ENCODE measurements at regions not wholly inside any gene's neighbourhood (a gene's known extent, or its start where the extent isn't known, plus 50 kb on each side); places are given as distances from the start of the nearest gene placed in this dataset.

DNA sequence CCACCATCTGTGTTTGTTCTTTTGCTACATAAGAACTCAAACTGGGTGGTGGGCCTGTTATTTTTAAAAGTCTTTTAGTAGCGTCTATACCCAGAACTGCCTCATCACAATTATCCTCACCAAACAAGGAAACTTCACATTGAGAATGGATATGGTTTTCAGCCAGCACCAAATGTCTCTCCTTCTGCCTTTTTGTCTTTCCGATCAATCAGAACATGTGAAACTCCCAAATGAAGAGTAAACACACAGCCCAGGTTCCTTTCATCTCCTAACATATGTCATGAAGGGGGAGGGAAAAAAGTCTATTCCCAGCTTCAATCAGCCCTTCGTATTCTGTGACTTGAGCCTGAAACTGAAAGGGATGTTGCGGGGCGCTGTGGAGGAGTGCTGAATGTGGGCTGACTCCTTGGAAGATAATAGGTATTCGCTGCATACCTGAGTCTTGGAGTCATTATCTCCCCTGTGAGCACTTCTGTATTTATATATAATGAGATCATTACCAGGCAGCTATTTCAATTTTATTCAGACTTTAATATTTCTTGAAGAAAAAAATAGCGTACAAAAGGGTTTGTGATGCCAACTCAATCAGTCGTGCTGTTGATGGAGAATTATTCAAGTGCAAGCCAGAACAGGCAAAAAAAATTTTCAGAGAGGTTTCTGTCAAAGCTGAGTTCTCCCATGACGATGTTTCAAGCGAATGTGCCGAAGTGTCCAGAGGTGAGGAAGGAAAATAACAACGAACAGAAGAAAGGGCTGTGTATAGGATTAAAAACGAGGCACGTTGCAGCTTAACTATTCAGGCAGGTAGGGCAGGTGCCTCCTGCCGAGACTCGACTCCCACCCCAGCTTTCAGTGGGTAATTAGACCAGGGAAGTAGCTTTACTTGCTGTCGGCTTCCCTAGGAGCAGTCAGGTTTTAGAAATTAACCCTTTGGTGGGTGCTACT is 163.9 kb upstream of the NOCT start:
- peak in 1 of 2 experiments; percentile 54 for DNase-seq

DNA sequence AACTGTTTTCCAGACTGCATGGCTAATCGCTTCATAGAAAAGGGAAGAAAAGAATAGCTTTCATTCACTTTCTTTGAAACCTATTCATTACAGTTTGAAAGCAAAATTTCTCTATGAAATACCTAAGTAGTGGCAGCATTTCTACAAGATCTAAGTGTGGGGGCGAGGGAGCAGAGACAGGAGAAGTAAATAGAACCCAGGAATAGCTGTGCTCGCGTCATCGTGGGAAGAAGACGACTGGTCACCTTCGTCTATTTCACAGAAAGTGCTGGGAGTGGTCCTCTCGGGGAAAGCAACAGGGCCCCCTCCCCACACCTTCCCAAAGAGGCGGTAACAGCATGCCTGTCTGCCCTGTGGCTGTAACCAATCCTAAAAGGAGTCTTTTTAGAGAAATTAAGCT is 169.9 kb upstream of the NOCT start:
- no peak for DNase-seq

DNA sequence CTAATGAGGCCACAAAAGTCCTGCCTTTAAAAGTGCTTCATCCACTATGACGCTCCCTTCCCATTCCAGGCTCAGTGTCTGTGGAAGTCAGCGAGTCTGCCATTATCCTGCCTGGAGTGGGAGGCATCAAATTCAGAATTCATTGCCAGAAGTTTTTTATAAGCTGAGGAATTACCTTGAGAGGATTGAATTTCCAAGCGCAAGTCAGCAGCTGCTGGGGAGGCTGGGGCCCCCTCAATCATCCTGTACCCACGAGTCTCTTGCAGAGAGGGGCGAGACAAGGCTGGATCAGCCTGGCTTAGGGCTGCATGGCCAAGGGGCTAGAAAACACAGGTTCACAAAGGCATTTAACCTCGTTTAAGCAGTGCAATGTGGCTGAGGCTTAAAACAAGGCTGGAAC is 170.5 kb upstream of the NOCT start:
- no peak for DNase-seq

- DNase-seq: no peak
Measured at GRCh38 chr4:138843616-138844015, 172.0 kb upstream of the NOCT start.

- no peak for DNase-seq
Measured at GRCh38 chr4:138841343-138841742, 174.2 kb upstream of the NOCT start.

- DNase-seq: no peak
Measured at GRCh38 chr4:138838251-138838650, 177.3 kb upstream of the NOCT start.

GRCh38 chr4:138835832-138836533 is 179.6 kb upstream of the NOCT start:
- peak in 1 of 2 experiments; percentile 59 for DNase-seq

DNA sequence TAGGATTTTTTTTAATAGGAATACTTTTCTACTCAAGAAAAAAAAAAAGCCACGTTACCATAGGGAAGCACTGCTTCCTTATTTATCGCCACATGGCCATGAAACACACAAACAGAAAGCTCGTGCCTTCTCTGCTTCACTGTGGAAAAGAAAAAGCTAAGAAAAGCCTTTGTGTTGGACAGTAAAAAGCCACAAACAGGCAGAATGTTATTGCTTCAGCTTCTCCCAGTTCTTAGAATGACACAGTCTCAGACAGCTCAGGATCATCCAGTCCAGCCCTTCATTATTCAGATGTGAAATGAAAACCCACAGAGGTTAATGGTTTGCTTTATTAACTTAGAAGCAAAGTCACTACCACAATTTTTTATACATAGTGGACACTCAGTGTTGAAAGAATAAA is 181.6 kb upstream of the NOCT start:
- no peak for DNase-seq

DNA sequence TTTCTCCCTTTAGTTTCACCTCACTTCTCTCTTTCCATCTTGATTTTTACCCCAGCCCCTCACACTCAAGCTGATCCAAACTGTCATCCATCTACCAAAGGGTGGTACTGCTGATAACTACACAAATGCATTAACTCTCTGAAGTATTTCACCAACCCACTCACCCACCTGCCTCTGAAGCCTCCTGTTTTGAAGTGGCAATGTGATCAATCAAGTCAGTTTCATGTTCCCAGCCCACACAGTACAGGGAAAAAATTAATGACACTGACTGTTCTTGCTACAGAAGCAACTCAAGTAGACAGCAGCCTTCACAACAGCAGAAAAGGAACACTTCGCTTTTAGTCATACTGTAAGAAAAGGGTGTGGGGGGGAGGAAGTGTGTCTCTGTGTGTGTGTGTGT is 183.0 kb upstream of the NOCT start:
- DNase-seq: no peak

DNA sequence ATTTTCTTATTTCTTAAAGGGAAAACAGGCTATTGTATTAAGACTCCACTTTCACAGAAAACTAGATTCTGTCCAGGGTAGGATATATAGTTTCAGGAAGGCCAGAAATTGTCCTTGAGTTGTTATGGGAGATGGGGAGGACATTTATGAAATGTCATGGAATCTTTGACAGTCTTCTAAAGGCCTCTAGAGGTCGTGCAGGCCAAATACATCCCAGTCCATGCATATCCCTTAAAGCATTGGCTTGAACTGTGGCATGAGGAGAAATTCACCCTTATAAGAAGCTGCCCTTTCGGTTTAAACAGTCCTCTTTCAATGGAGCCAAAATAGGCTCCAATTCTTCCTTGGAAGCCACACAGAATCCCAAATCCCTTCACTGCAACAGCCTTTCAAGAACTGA is 183.6 kb upstream of the NOCT start:
- no peak for DNase-seq

DNA sequence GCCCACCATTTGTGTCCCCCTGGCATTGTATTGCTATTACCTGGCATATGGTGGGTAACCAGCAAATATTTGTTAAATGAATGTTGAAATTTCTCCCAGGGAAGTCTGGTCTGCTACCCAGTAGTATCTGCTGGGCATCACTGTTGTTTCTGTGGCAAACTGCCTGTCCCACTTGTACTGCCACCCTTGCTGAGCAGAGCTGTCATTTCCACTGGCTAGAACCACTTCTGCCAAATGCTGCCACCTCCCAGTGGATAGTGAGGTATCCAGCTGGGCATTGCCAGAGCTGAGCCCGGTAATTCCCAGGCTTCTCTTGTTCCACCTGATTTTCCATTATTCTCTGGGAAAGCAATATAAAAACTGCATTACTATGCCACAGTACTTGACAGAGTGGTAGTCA is 186.7 kb upstream of the NOCT start:
- no peak for DNase-seq

DNA sequence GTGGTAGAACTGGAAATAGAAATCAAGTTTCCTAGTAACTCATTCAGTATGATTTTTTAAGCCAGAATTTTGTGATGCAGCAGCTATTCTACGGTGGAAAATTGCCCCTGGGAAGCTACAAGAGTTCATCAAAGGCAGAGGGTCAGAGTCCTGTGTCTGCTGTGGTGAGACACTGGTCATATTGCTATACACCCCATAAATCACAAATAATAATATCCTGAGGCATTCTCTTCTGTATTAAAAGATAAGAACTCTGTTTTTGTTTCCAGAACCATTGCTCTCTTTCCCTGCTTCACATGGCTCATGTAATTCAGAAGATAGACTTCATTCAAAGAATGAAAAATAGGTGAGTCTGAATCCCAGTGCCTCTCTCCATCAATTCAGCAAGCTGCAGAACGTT is 188.8 kb upstream of the NOCT start:
- no peak for DNase-seq

DNA sequence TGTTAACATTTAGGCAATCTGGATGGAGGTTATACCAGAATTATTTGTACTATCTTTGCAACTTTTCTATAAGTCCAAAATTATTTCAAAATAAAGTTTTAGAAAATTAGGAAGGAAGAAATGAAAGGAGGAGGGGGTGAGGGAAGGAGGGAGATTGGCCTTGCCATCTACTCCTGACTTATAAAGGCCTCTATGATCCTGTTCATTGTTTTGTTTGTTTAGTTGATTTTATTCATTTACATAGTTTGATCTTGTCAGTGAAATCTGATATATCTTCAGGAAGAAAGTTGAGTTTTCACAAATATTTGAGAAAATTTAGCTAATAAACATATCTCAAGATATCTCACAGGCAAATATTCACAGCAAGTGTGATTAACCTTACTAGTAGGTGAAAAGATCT is 189.3 kb upstream of the NOCT start:
- no peak for DNase-seq

DNA sequence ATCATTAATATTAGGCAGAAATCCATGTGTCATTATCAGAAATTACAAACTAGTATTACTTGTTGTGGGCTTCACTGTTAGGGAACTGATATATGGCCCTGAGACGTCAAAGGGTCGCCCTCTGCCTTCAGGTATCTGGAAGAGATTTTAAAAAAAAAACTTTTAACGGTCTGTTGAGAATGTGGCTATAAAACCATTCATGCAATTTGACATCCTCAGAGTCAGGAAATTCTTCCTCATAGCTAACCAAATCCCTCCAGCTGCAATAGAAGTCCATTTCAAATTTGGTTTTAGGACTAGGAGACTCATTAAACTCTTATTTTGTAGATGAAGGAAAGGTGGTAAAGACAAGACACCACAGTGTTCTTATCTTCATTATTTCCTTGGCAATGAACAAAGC is 194.2 kb upstream of the NOCT start:
- DNase-seq: no peak

DNA sequence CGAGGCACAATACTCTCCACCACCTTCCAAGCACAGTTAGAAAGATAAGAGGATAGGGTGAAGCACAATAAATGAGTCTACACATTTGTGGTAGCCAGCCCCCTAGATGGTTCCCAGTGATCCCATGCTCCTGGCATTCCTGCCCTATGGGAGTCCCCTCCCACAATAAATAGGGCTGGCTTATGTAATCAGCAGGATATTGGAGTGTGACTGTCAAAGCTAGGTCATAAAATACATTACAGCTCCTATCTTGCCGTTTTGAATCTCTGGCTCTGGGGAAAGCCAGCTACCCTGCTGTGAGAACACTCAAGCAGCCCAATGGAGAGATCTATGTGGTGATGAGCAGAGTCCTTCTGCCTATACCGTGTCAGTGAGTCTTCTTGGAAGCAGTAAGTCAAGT is 198.7 kb upstream of the NOCT start:
- no peak for DNase-seq

GRCh38 chr4:138815811-138816210 is 199.8 kb upstream of the NOCT start:
- no peak for DNase-seq

- DNase-seq: no peak
Measured at GRCh38 chr4:138805736-138806135, 209.8 kb upstream of the NOCT start.

GRCh38 chr4:138804711-138805110 is 210.9 kb upstream of the NOCT start:
- DNase-seq: no peak

DNA sequence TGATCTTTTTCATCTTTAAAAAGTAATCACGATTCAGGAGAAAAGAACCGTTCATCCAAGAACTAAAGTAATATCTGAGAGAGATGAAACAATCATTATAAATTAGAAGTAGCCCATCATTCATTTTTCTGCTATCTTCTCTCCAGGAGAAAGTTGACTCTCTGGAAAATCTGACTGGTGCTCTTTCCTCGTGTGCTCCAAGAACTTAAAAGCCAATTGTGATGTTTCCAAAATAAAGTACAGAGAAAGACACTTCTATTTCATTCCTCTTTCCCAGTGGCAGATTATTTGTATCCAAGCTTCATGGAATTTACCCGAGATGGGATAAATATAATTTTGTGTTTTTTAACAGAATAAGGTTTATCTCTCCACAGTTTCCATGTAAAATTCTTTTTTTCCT is 212.5 kb upstream of the NOCT start:
- no peak for DNase-seq

- no peak for DNase-seq
Measured at GRCh38 chr4:138802499-138802898, 213.1 kb upstream of the NOCT start.

GRCh38 chr4:138800421-138800820 is 215.2 kb upstream of the NOCT start:
- DNase-seq: no peak

DNA sequence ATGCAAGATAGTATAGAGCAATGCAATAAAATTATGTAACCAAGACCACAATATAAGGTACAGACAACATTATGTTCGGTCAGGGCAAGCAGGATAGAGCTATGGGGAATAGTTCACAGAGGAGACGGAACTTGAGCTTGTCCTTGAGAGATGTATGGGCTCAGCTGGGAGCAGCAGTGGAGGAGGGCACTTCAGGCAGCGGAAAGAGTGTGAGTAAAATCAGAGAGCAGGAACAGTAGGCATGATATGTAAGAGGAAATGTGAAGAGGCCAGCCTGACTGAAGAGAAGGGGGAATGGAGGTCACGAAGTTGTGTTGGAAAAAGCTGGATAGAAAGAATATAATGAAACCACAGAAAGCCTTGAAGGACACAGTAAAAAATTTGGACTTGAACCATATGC is 217.2 kb upstream of the NOCT start:
- DNase-seq: no peak

GRCh38 chr4:138797646-138798045 is 217.9 kb upstream of the NOCT start:
- no peak for DNase-seq

GRCh38 chr4:138796761-138797160 is 218.8 kb upstream of the NOCT start:
- DNase-seq: no peak
